ENCODE measurements at regions not wholly inside any gene's neighbourhood (a gene's known extent, or its start where the extent isn't known, plus 50 kb on each side); places are given as distances from the start of the nearest gene placed in this dataset.

DNA sequence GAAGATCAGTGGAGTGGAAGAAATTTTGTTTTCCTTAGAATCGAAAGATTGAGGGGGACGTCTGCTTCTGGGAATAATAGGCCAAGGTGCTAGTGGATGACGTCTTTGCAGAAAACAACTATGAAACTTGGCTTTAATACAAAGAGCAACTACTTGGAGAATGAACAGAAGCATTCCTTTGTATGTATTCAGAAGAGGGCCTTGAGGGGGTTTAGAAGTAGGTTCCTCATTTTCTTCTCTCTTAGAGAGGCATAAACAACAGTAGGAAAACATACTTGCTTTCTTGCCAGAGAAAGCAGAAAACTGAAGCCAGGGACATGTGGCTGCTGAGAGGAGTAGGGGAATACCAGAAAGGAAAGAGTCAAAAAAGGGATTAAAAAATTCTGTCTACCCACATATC is 167.8 kb downstream of the ZNF330 start:
- TF ChIP-seq, protein P1, sequence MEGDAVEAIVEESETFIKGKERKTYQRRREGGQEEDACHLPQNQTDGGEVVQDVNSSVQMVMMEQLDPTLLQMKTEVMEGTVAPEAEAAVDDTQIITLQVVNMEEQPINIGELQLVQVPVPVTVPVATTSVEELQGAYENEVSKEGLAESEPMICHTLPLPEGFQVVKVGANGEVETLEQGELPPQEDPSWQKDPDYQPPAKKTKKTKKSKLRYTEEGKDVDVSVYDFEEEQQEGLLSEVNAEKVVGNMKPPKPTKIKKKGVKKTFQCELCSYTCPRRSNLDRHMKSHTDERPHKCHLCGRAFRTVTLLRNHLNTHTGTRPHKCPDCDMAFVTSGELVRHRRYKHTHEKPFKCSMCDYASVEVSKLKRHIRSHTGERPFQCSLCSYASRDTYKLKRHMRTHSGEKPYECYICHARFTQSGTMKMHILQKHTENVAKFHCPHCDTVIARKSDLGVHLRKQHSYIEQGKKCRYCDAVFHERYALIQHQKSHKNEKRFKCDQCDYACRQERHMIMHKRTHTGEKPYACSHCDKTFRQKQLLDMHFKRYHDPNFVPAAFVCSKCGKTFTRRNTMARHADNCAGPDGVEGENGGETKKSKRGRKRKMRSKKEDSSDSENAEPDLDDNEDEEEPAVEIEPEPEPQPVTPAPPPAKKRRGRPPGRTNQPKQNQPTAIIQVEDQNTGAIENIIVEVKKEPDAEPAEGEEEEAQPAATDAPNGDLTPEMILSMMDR (IDR thresholded peaks at IDR 0.05): no peak
- TF ChIP-seq POLR2A (IDR thresholded peaks at IDR 0.05) (no peak), POLR2AphosphoS5 (IDR thresholded peaks at IDR 0.05) (peak in 3 of 4 donors; percentile 11 to 59 (median 33))
